ENCODE measurements at regions not wholly inside any gene's neighbourhood (a gene's known extent, or its start where the extent isn't known, plus 50 kb on each side); places are given as distances from the start of the nearest gene placed in this dataset.
A peak's percentile ranks its signal among the peaks of the same experiment; 100 is the strongest.
"Not testable (repeated sequence)": the region's sequence is repeated elsewhere in the genome, so short reads cannot be mapped to it uniquely, and the experiment has no call there.

DNA sequence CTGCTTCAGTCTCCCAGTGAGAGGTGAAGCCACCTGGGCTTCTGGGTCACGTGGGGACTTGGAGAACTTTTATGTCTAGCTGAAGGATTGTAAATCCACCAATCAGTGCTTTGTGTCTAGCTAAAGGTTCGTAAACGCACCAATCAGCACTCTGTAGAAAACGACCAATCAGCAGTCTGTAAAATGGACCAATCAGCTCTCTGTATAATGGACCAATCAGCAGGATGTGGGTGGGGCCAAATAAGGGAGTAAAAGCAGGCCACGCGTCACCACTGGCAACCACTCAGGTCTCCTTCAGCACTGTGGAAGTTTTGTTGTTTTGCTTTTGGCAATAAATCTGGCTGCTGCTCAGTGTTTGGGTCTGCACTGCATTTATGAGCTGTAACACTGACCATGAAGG lies 69.1 kb upstream of the NREP start:
- TF ChIP-seq MYC (IDR thresholded peaks at IDR 0.05; ENCODE audit: low read depth, low read length): no peak
- no peak overlapping the region for H3K4me3 ChIP-seq (ENCODE audit: low read depth, low read length)
- no peak for DNase-seq (ENCODE audit: low read depth)

DNA sequence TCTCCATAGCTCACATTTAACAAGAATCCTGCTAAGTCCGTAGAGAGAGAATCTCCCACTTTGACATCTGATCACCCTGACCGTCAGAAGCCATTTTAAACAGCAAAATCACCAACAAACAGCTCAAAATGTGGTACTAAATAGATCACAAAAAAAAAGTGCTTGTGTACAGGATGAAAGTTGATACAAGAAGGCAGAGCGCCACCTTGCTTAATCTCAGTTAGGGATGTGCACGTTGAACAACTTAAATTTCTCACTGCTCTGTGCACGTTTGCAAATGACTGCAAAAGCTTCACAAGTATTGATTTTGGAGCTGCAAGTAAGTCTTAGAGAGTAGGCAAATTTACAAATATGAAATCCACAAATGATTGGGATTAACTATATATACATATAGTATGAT lies 63.1 kb upstream of the NREP start:
- no peak overlapping the region for H3K4me3 ChIP-seq (ENCODE audit: low read depth, low read length)
- TF ChIP-seq MYC (IDR thresholded peaks at IDR 0.05; ENCODE audit: low read depth, low read length) (no peak), POLR2A (IDR thresholded peaks at IDR 0.05; ENCODE audit: extremely low read depth, insufficient read length) (no peak)
- TF ChIP-seq, protein P1, sequence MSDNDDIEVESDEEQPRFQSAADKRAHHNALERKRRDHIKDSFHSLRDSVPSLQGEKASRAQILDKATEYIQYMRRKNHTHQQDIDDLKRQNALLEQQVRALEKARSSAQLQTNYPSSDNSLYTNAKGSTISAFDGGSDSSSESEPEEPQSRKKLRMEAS (IDR thresholded peaks at IDR 0.05; ENCODE audit: low read depth, low read length): no peak
- TF ChIP-seq, protein P2, sequence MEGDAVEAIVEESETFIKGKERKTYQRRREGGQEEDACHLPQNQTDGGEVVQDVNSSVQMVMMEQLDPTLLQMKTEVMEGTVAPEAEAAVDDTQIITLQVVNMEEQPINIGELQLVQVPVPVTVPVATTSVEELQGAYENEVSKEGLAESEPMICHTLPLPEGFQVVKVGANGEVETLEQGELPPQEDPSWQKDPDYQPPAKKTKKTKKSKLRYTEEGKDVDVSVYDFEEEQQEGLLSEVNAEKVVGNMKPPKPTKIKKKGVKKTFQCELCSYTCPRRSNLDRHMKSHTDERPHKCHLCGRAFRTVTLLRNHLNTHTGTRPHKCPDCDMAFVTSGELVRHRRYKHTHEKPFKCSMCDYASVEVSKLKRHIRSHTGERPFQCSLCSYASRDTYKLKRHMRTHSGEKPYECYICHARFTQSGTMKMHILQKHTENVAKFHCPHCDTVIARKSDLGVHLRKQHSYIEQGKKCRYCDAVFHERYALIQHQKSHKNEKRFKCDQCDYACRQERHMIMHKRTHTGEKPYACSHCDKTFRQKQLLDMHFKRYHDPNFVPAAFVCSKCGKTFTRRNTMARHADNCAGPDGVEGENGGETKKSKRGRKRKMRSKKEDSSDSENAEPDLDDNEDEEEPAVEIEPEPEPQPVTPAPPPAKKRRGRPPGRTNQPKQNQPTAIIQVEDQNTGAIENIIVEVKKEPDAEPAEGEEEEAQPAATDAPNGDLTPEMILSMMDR (IDR thresholded peaks at IDR 0.05; ENCODE audit: low read depth, low read length): no peak
- peak; percentile 21 for DNase-seq (ENCODE audit: low read depth)

DNA sequence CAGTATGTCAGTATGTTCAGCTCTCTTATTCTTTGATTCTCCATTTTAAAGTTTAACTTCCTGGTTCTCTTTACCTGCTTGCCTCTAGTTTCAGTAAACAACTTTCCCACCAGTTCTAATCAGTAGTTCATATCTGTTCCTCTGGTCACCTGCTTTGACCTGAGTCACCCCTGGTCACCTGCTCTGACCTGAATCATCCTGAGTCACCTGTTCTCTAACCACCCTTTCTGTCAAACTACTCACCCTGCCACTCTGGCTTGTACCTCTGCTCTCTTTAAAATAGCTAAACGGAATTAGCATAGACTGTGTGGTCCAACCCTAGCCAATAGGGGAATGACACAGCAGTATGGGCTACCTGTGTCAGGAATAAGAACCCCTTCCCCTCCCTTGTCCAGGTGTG lies 62.0 kb upstream of the NREP start:
- not testable (repeated sequence) for H3K4me3 ChIP-seq (ENCODE audit: low read depth, low read length); DNase-seq (ENCODE audit: low read depth)

DNA sequence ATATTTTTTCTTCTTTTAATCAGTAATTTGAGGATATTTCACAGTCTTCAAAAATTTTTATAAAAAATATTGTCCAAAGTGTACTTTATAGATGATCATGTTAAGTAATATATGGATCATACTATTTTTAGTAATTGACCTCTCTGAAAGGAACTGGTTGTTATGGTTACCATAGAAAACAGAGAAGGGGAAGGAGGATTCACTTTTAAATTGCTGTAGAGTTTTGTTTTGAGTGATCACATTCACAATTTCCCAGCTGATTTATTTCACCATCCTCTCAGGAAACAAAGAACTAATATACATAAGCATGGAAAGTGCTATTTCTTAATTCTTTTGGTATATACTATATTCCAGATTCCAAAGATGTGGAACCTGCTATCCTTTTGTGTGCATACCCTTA lies 56.5 kb upstream of the NREP start:
- no peak for DNase-seq (ENCODE audit: low read depth)
- H3K4me3 ChIP-seq (ENCODE audit: low read depth, low read length): no peak overlapping the region
- TF ChIP-seq, protein P2 (IDR thresholded peaks at IDR 0.05; ENCODE audit: low read depth, low read length): no peak
- no peak for TF ChIP-seq POLR2A (IDR thresholded peaks at IDR 0.05; ENCODE audit: extremely low read depth, insufficient read length)
- no peak for TF ChIP-seq MYC (IDR thresholded peaks at IDR 0.05; ENCODE audit: low read depth, low read length)
- TF ChIP-seq, protein P1 (IDR thresholded peaks at IDR 0.05; ENCODE audit: low read depth, low read length): no peak

DNA sequence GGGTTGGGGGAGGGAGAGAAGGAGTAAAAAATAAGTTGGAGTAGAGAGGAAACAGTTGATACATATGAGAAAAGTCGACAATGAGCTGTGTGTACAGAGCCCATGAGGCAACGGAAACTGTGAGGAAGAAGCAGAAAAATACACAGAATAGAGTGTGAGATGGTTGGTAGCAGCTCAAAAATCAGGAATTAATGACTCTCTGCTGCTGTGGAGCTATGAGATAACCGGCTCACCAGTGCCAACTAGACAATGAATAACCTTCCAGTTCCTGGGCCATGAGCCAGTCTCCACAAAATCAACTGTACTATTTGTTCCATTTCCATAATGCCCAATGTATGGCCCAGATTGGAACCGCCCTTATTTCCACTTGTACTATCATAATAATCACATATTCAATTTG lies 53.1 kb upstream of the NREP start:
- DNase-seq (ENCODE audit: low read depth): no peak
- H3K4me3 ChIP-seq (ENCODE audit: low read depth, low read length): no peak overlapping the region
- TF ChIP-seq MYC (IDR thresholded peaks at IDR 0.05; ENCODE audit: low read depth, low read length) (no peak), POLR2A (IDR thresholded peaks at IDR 0.05; ENCODE audit: extremely low read depth, insufficient read length) (no peak)
- TF ChIP-seq, protein P2 (IDR thresholded peaks at IDR 0.05; ENCODE audit: low read depth, low read length): no peak
- TF ChIP-seq, protein P1 (IDR thresholded peaks at IDR 0.05; ENCODE audit: low read depth, low read length): no peak
